GM12891 (cell line): ENCODE measurements at regions not wholly inside any gene's neighbourhood (a gene's known extent, or its start where the extent isn't known, plus 50 kb on each side); places are given as distances from the start of the nearest gene placed in this dataset.

ENCODE experiments used
- POLR2A ChIP-seq: IDR thresholded peaks from 2 replicates; pipeline ENCODE4 v1.6.1; 2011; ENCODE audit warnings: low read depth, low read length, control low read depth
- POLR2AphosphoS5 ChIP-seq: IDR thresholded peaks from 2 replicates; pipeline ENCODE4 v1.6.1; 2011; ENCODE audit warnings: low read depth, low read length, control low read depth
- SPI1 ChIP-seq: IDR thresholded peaks from 2 replicates; pipeline ENCODE4 v1.6.1; 2011; ENCODE audit warnings: low read depth, low read length, control low read depth
- TAF1 ChIP-seq: IDR thresholded peaks from 2 replicates; pipeline ENCODE4 v1.6.1; 2011; ENCODE audit warnings: low read depth, low read length, control low read depth

DNA sequence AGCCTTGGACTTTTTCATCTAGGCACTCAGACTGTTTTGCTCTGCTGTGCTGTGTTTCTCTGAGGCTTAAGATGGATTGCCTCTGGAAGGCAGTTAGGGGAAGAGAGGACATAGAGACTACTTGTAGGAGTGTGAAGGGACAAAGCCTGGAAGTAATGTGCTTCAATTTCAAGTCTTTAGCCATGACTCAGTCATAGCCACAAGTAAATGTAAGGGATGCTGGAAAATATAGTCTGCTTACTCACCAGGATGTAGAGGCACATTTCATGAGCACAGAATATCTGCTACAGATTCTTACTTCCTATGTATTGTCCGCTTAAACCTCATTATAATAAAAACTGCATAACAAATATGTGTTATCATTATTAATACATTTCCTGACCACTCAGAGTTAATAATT, 794.3 kb upstream of the NOVA1 start:
- TF ChIP-seq POLR2A (no peak), POLR2AphosphoS5 (no peak), SPI1 (no peak), TAF1 (no peak)
